ENCODE measurements at regions not wholly inside any gene's neighbourhood (a gene's known extent, or its start where the extent isn't known, plus 50 kb on each side); places are given as distances from the start of the nearest gene placed in this dataset.
"Not testable (repeated sequence)": the region's sequence is repeated elsewhere in the genome, so short reads cannot be mapped to it uniquely, and the experiment has no call there.

DNA sequence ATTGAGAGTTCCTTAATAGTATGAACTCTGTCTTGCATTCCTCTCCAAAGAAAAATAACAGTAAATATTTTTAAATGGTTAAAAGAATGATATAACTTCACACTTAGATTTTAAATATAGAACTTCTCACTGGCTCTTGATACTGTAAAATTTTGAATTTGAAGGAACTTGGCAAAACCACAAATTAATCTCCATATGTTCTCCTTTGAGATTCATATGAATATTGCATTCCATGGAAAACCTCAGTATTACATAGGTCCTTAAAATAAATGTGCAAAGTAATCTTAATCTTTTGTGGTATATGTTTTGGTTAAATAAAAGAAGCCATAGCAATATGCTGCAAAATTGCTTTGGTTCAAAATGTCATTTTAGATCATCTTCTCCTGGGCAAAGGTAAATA, 1137.6 kb upstream of the LRRTM3 start:
- H2AK5ac ChIP-seq (ENCODE audit: low read length, severe bottlenecking) = no peak overlapping the region
- no peak overlapping the region for H3K9ac ChIP-seq (ENCODE audit: low read length)
- H3K4me2 ChIP-seq (ENCODE audit: low read length, poor library complexity, severe bottlenecking) = no peak overlapping the region
- no peaks in the 10 kb centered on the region for H3K4me1 ChIP-seq (ENCODE audit: control insufficient read depth, insufficient read depth, low read depth, low read length)
- H4K8ac ChIP-seq (ENCODE audit: low read length) = no peak overlapping the region
- H3K9me3 ChIP-seq (ENCODE audit: control insufficient read depth, low read length) = peaks cover 3% of the 10 kb centered on the region
- H3K79me1 ChIP-seq (replicated peaks; ENCODE audit: low read length, poor library complexity, severe bottlenecking) = no peaks in the 10 kb centered on the region
- no peaks in the 10 kb centered on the region for H3K27me3 ChIP-seq (ENCODE audit: control insufficient read depth in 1 of 2, insufficient read depth in 1 of 2, low read length in 2 of 2)
- no peak overlapping the region for H2BK5ac ChIP-seq (ENCODE audit: low read depth, low read length, poor library complexity, severe bottlenecking)
- H2BK12ac ChIP-seq (ENCODE audit: low read length in 2 of 2) = no peak overlapping the region
- no peak overlapping the region for H3K4ac ChIP-seq (ENCODE audit: low read depth in 1 of 2, low read length in 2 of 2)
- no peaks in the 10 kb centered on the region for H3K36me3 ChIP-seq (ENCODE audit: control insufficient read depth in 1 of 2, insufficient read depth in 2 of 2, low read depth in 1 of 2, low read length in 2 of 2)
- no peak overlapping the region for H4K91ac ChIP-seq (ENCODE audit: low read length)
- H2BK15ac ChIP-seq (ENCODE audit: low read depth, poor library complexity, severe bottlenecking) = no peak overlapping the region
- no peak overlapping the region for H3K18ac ChIP-seq (ENCODE audit: low read depth in 1 of 2, low read length in 2 of 2)
- DNase-seq = no peak
- H3K4me3 ChIP-seq (ENCODE audit: insufficient read depth in 1 of 2, low read depth in 1 of 2, low read length in 2 of 2) = no peak overlapping the region
- no peak overlapping the region for H3K23ac ChIP-seq (ENCODE audit: low read length in 2 of 2)
- no peak overlapping the region for H3K27ac ChIP-seq (ENCODE audit: low read length, poor library complexity, severe bottlenecking)
- no peak overlapping the region for H3K14ac ChIP-seq (ENCODE audit: low read length in 2 of 2)
- no peak overlapping the region for H2AFZ ChIP-seq (ENCODE audit: low read depth, low read length)
- H2BK120ac ChIP-seq (ENCODE audit: low read depth, low read length) = no peak overlapping the region

DNA sequence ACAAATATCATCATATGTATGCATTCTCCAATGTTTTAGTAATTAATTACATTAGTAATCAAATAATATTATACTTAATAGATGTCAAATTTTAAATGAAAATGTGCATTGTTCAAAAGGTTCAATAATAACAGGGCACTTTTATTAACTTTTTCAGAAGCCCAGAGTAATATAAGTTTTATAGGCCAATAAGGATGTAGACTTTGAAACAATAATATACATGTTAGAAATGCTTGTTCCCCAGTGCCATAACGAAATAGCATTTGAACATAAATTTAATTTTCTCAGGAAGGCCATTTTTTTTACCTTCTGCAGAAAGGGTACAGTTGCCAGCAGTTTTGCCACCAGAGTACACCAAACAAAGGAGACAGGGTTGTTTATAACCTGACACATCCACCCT, 1133.9 kb upstream of the LRRTM3 start:
- DNase-seq = no peak
- Histone ChIP-seq H3K36me3 (ENCODE audit: control insufficient read depth in 1 of 2, insufficient read depth in 2 of 2, low read depth in 1 of 2, low read length in 2 of 2) (no peaks in the 10 kb centered on the region), H4K91ac (ENCODE audit: low read length) (no peak overlapping the region), H3K18ac (ENCODE audit: low read depth in 1 of 2, low read length in 2 of 2) (no peak overlapping the region), H2BK120ac (ENCODE audit: low read depth, low read length) (no peak overlapping the region), H3K4me2 (ENCODE audit: low read length, poor library complexity, severe bottlenecking) (no peak overlapping the region), H3K14ac (ENCODE audit: low read length in 2 of 2) (no peak overlapping the region), H3K9me3 (ENCODE audit: control insufficient read depth, low read length) (peaks cover 3% of the 10 kb centered on the region), H3K23ac (ENCODE audit: low read length in 2 of 2) (no peak overlapping the region), H3K79me1 (replicated peaks; ENCODE audit: low read length, poor library complexity, severe bottlenecking) (no peaks in the 10 kb centered on the region), H3K4me1 (ENCODE audit: control insufficient read depth, insufficient read depth, low read depth, low read length) (no peaks in the 10 kb centered on the region), H2BK15ac (ENCODE audit: low read depth, poor library complexity, severe bottlenecking) (no peak overlapping the region), H2BK5ac (ENCODE audit: low read depth, low read length, poor library complexity, severe bottlenecking) (no peak overlapping the region), H3K4ac (ENCODE audit: low read depth in 1 of 2, low read length in 2 of 2) (no peak overlapping the region), H2BK12ac (ENCODE audit: low read length in 2 of 2) (no peak overlapping the region), H3K27me3 (ENCODE audit: control insufficient read depth in 1 of 2, insufficient read depth in 1 of 2, low read length in 2 of 2) (no peaks in the 10 kb centered on the region), H3K4me3 (ENCODE audit: insufficient read depth in 1 of 2, low read depth in 1 of 2, low read length in 2 of 2) (no peak overlapping the region), H4K8ac (ENCODE audit: low read length) (no peak overlapping the region), H3K27ac (ENCODE audit: low read length, poor library complexity, severe bottlenecking) (no peak overlapping the region), H2AK5ac (ENCODE audit: low read length, severe bottlenecking) (no peak overlapping the region), H3K9ac (ENCODE audit: low read length) (no peak overlapping the region), H2AFZ (ENCODE audit: low read depth, low read length) (no peak overlapping the region)
- 45% methylated on average over 1 of the region's 1 CpG for WGBS

DNA sequence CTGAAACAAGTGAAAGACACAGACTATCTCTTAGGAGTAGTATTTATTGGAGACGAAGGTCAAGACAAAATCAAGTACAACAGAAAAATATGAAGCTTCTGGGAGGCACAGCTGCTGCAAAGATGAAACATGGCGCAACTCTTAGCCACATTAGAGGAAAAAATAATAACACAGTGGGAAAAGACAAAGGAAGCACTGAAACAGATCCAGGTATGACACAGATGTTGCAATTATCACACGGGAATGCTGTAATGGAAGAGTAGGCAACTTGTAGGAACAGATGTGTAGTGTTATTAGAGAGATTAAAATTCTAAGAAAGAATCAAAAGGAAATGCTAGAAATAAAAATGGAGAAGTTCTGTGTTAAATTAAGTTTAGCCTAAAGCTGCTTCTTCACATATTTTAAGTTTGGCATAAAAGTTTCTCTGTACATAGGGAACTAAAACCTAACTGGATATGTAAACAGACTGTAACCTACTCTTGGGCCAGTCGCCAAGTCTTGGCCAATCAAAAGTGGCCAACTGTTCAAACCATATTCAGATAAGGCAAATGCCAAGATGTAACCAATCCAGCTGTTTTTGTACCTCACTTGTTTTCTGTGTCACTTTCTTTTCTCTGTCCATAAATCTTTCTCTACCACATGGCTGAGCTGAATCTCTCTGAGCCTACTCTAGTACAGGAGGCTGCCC, 1132.0 kb upstream of the LRRTM3 start:
- 96% methylated on average over 4 of the region's 4 CpGs for WGBS
- DNase-seq = no peak

GRCh38 chr10:65794861-65795260, 1131.0 kb upstream of the LRRTM3 start:
- not testable (repeated sequence) for H4K91ac ChIP-seq (ENCODE audit: low read length); H4K8ac ChIP-seq (ENCODE audit: low read length); H3K27me3 ChIP-seq (ENCODE audit: control insufficient read depth in 1 of 2, insufficient read depth in 1 of 2, low read length in 2 of 2); H3K4ac ChIP-seq (ENCODE audit: low read depth in 1 of 2, low read length in 2 of 2); DNase-seq; H2AK5ac ChIP-seq (ENCODE audit: low read length, severe bottlenecking); H2BK12ac ChIP-seq (ENCODE audit: low read length in 2 of 2); H3K23ac ChIP-seq (ENCODE audit: low read length in 2 of 2); H3K79me1 ChIP-seq (replicated peaks; ENCODE audit: low read length, poor library complexity, severe bottlenecking); H3K18ac ChIP-seq (ENCODE audit: low read depth in 1 of 2, low read length in 2 of 2); H3K9ac ChIP-seq (ENCODE audit: low read length); H2BK120ac ChIP-seq (ENCODE audit: low read depth, low read length); H3K4me3 ChIP-seq (ENCODE audit: insufficient read depth in 1 of 2, low read depth in 1 of 2, low read length in 2 of 2); H2BK5ac ChIP-seq (ENCODE audit: low read depth, low read length, poor library complexity, severe bottlenecking); H3K14ac ChIP-seq (ENCODE audit: low read length in 2 of 2); H2BK15ac ChIP-seq (ENCODE audit: low read depth, poor library complexity, severe bottlenecking); H2AFZ ChIP-seq (ENCODE audit: low read depth, low read length); H3K4me1 ChIP-seq (ENCODE audit: control insufficient read depth, insufficient read depth, low read depth, low read length); H3K9me3 ChIP-seq (ENCODE audit: control insufficient read depth, low read length); H3K36me3 ChIP-seq (ENCODE audit: control insufficient read depth in 1 of 2, insufficient read depth in 2 of 2, low read depth in 1 of 2, low read length in 2 of 2); H3K4me2 ChIP-seq (ENCODE audit: low read length, poor library complexity, severe bottlenecking); H3K27ac ChIP-seq (ENCODE audit: low read length, poor library complexity, severe bottlenecking)
- 96% methylated on average over 19 of the region's 19 CpGs for WGBS

More for the DNA sequence above, 1132.0 kb upstream of the LRRTM3 start:
- H3K4ac ChIP-seq (ENCODE audit: low read depth in 1 of 2, low read length in 2 of 2) = no peak overlapping the region
- H2BK15ac ChIP-seq (ENCODE audit: low read depth, poor library complexity, severe bottlenecking) = no peak overlapping the region
- H3K4me3 ChIP-seq (ENCODE audit: insufficient read depth in 1 of 2, low read depth in 1 of 2, low read length in 2 of 2) = no peak overlapping the region
- H2BK12ac ChIP-seq (ENCODE audit: low read length in 2 of 2) = no peak overlapping the region
- H2BK120ac ChIP-seq (ENCODE audit: low read depth, low read length) = no peak overlapping the region
- no peak overlapping the region for H4K8ac ChIP-seq (ENCODE audit: low read length)
- H2AK5ac ChIP-seq (ENCODE audit: low read length, severe bottlenecking) = no peak overlapping the region
- H2BK5ac ChIP-seq (ENCODE audit: low read depth, low read length, poor library complexity, severe bottlenecking) = no peak overlapping the region
- H3K18ac ChIP-seq (ENCODE audit: low read depth in 1 of 2, low read length in 2 of 2) = no peak overlapping the region
- no peak overlapping the region for H3K4me2 ChIP-seq (ENCODE audit: low read length, poor library complexity, severe bottlenecking)
- H3K9me3 ChIP-seq (ENCODE audit: control insufficient read depth, low read length) = peaks cover 3% of the 10 kb centered on the region
- no peaks in the 10 kb centered on the region for H3K79me1 ChIP-seq (replicated peaks; ENCODE audit: low read length, poor library complexity, severe bottlenecking)
- no peak overlapping the region for H2AFZ ChIP-seq (ENCODE audit: low read depth, low read length)
- no peak overlapping the region for H4K91ac ChIP-seq (ENCODE audit: low read length)
- no peak overlapping the region for H3K23ac ChIP-seq (ENCODE audit: low read length in 2 of 2)
- no peaks in the 10 kb centered on the region for H3K27me3 ChIP-seq (ENCODE audit: control insufficient read depth in 1 of 2, insufficient read depth in 1 of 2, low read length in 2 of 2)
- no peak overlapping the region for H3K9ac ChIP-seq (ENCODE audit: low read length)
- H3K14ac ChIP-seq (ENCODE audit: low read length in 2 of 2) = no peak overlapping the region
- no peaks in the 10 kb centered on the region for H3K36me3 ChIP-seq (ENCODE audit: control insufficient read depth in 1 of 2, insufficient read depth in 2 of 2, low read depth in 1 of 2, low read length in 2 of 2)
- no peak overlapping the region for H3K27ac ChIP-seq (ENCODE audit: low read length, poor library complexity, severe bottlenecking)
- H3K4me1 ChIP-seq (ENCODE audit: control insufficient read depth, insufficient read depth, low read depth, low read length) = no peaks in the 10 kb centered on the region

All from mesenchymal stem cell (in vitro differentiated cells and primary cell).